ENCODE measurements at regions not wholly inside any gene's neighbourhood (a gene's known extent, or its start where the extent isn't known, plus 50 kb on each side); places are given as distances from the start of the nearest gene placed in this dataset.

DNA sequence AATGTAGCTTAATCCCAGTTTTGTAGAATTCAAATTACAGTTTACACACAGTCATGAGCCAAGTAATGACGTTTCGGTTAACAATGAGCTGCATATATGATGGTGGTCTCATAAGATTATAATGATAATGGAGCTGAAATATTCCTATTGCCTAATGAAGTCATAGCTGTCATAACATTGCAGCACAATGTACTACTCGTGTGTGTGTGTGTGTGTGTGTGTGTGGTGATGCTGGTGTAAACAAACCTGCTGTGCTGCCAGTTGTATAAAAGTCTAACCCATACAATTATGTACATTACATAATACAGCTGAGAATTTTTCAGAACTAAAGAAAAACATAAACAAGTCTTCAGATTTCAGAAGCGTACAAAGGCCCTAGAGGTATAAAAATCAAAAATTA lies 66.7 kb upstream of the ARID1B start:
- H3K36me3 ChIP-seq (ENCODE audit: control insufficient read depth in 3 of 3, insufficient read depth in 2 of 3, low read depth in 1 of 3, low read length in 3 of 3): no peaks in the 10 kb centered on the region
- no peak overlapping the region for H3K27ac ChIP-seq (ENCODE audit: low read depth in 1 of 3, low read length in 2 of 3)
- no peak for FAIRE-seq
- no peak overlapping the region for H3K4me3 ChIP-seq (ENCODE audit: low read depth in 1 of 3, low read length in 3 of 3)
- no peak for DNase-seq
- no peaks in the 10 kb centered on the region for H3K9me3 ChIP-seq (ENCODE audit: control insufficient read depth in 2 of 2, insufficient read depth in 1 of 2, low read depth in 1 of 2, low read length in 1 of 2)
- WGBS, 3 donors: 78 to 88% (median 80%) methylated on average over 4 of the region's 4 CpGs
- no peaks in the 10 kb centered on the region for H3K27me3 ChIP-seq (ENCODE audit: control insufficient read depth in 3 of 3, insufficient read depth in 3 of 3, low read length in 3 of 3)
- H3K4me1 ChIP-seq (ENCODE audit: control insufficient read depth in 3 of 3, insufficient read depth in 2 of 3, low read depth in 1 of 3, low read length in 2 of 3): peaks cover 0 to 2% (median 0%) of the 10 kb centered on the region in 3 donors

DNA sequence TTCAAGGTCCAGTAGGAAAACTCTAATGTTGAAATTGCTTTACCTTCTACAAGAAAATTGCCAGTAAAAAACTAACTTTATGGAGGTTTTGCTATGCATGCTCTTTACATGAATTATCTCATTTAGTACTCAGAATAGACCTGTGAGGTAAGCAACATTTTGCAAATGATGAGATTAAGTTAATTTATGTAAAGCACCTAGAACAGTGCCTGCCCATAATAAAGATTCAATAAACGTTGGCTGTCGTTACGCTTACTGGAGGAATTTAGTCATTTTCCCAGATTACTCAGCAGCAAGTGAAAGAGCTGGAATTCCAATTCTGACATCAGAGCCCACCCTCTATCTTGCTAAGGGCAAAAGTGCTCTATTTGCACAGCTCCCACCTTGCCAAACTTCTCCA lies 69.4 kb upstream of the ARID1B start:
- Histone ChIP-seq H3K4me1 (ENCODE audit: control insufficient read depth in 3 of 3, insufficient read depth in 2 of 3, low read depth in 1 of 3, low read length in 2 of 3) (no peaks in the 10 kb centered on the region), H3K9me3 (ENCODE audit: control insufficient read depth in 2 of 2, insufficient read depth in 1 of 2, low read depth in 1 of 2, low read length in 1 of 2) (no peaks in the 10 kb centered on the region), H3K27me3 (ENCODE audit: control insufficient read depth in 3 of 3, insufficient read depth in 3 of 3, low read length in 3 of 3) (no peaks in the 10 kb centered on the region), H3K27ac (ENCODE audit: low read depth in 1 of 3, low read length in 2 of 3) (no peak overlapping the region), H3K4me3 (ENCODE audit: low read depth in 1 of 3, low read length in 3 of 3) (no peak overlapping the region), H3K36me3 (ENCODE audit: control insufficient read depth in 3 of 3, insufficient read depth in 2 of 3, low read depth in 1 of 3, low read length in 3 of 3) (no peaks in the 10 kb centered on the region)
- FAIRE-seq (no peak), DNase-seq (no peak)
- WGBS, 3 donors: 80 to 87% (median 83%) methylated on average over 3 of the region's 3 CpGs

GRCh38 chr6:156703719-156704118 lies 73.5 kb upstream of the ARID1B start:
- H3K36me3 ChIP-seq (ENCODE audit: control insufficient read depth in 3 of 3, insufficient read depth in 2 of 3, low read depth in 1 of 3, low read length in 3 of 3): no peaks in the 10 kb centered on the region
- DNase-seq (no peak), FAIRE-seq (no peak)
- no peak overlapping the region for H3K4me3 ChIP-seq (ENCODE audit: low read depth in 1 of 3, low read length in 3 of 3)
- H3K27me3 ChIP-seq (ENCODE audit: control insufficient read depth in 3 of 3, insufficient read depth in 3 of 3, low read length in 3 of 3): no peaks in the 10 kb centered on the region
- H3K4me1 ChIP-seq (ENCODE audit: control insufficient read depth in 3 of 3, insufficient read depth in 2 of 3, low read depth in 1 of 3, low read length in 2 of 3): no peaks in the 10 kb centered on the region
- no peaks in the 10 kb centered on the region for H3K9me3 ChIP-seq (ENCODE audit: control insufficient read depth in 2 of 2, insufficient read depth in 1 of 2, low read depth in 1 of 2, low read length in 1 of 2)
- 67 to 73% (median 72%) methylated on average over 6 of the region's 6 CpGs for WGBS, 3 donors
- no peak overlapping the region for H3K27ac ChIP-seq (ENCODE audit: low read depth in 1 of 3, low read length in 2 of 3)

DNA sequence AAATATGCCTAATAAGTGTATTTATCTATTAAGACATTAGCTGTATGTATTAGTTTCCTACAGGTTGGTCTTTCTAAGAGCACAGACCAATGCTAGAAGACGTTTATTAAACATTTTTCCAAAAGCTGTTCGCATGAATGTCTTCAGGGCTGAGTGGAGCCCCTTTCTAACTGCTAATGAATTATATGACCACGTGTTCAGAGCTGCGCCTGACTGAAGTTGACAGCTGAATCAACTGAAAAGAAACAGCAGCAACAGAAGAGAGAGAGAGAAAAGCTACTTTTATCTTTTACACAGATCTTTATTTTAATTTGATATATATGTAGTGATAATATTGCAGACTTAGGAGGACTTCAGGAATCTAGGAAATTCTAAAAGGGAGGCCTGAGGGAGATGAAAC lies 75.2 kb upstream of the ARID1B start:
- FAIRE-seq (no peak), DNase-seq (no peak)
- Histone ChIP-seq H3K4me1 (ENCODE audit: control insufficient read depth in 3 of 3, insufficient read depth in 2 of 3, low read depth in 1 of 3, low read length in 2 of 3) (no peaks in the 10 kb centered on the region), H3K4me3 (ENCODE audit: low read depth in 1 of 3, low read length in 3 of 3) (no peak overlapping the region), H3K27ac (ENCODE audit: low read depth in 1 of 3, low read length in 2 of 3) (no peak overlapping the region), H3K27me3 (ENCODE audit: control insufficient read depth in 3 of 3, insufficient read depth in 3 of 3, low read length in 3 of 3) (no peaks in the 10 kb centered on the region), H3K36me3 (ENCODE audit: control insufficient read depth in 3 of 3, insufficient read depth in 2 of 3, low read depth in 1 of 3, low read length in 3 of 3) (no peaks in the 10 kb centered on the region), H3K9me3 (ENCODE audit: control insufficient read depth in 2 of 2, insufficient read depth in 1 of 2, low read depth in 1 of 2, low read length in 1 of 2) (no peaks in the 10 kb centered on the region)
- WGBS, 3 donors: 75 to 83% (median 76%) methylated on average over 4 of the region's 4 CpGs

DNA sequence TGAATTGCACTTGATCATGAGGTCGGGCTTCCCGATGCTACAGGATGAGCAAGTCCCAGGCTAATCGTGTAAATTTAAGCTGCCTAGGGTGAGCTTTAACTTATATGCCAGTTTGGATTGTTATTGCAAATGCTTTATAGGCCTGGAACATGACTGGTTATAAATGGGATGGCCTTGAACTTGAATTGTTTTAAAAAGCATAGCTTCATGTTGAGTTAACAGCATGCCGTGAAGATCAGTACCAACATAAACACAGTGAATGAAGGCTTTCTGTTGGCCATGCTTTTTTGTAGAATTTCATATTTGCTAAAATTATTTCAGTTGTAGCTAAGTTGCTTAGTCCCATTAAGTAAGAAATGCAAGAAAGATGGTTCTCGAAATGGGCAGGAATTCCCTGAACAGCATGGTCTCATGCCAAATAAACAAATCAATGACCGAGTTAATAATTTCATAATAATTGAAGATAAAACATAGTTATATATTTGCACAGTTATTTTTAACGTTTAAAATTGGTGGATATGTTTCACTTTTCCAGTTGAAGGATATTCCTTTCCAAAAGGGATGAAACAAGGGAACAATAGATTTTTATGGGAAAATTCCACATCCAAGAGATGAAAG lies 76.6 kb upstream of the ARID1B start:
- Histone ChIP-seq H3K4me3 (ENCODE audit: low read depth in 1 of 3, low read length in 3 of 3) (no peak overlapping the region), H3K4me1 (ENCODE audit: control insufficient read depth in 3 of 3, insufficient read depth in 2 of 3, low read depth in 1 of 3, low read length in 2 of 3) (no peaks in the 10 kb centered on the region), H3K9me3 (ENCODE audit: control insufficient read depth in 2 of 2, insufficient read depth in 1 of 2, low read depth in 1 of 2, low read length in 1 of 2) (no peaks in the 10 kb centered on the region), H3K27me3 (ENCODE audit: control insufficient read depth in 3 of 3, insufficient read depth in 3 of 3, low read length in 3 of 3) (no peaks in the 10 kb centered on the region), H3K36me3 (ENCODE audit: control insufficient read depth in 3 of 3, insufficient read depth in 2 of 3, low read depth in 1 of 3, low read length in 3 of 3) (no peaks in the 10 kb centered on the region), H3K27ac (ENCODE audit: low read depth in 1 of 3, low read length in 2 of 3) (no peak overlapping the region)
- no peak for FAIRE-seq
- no peak for DNase-seq
- 73 to 85% (median 74%) methylated on average over 7 of the region's 7 CpGs for WGBS, 3 donors

DNA sequence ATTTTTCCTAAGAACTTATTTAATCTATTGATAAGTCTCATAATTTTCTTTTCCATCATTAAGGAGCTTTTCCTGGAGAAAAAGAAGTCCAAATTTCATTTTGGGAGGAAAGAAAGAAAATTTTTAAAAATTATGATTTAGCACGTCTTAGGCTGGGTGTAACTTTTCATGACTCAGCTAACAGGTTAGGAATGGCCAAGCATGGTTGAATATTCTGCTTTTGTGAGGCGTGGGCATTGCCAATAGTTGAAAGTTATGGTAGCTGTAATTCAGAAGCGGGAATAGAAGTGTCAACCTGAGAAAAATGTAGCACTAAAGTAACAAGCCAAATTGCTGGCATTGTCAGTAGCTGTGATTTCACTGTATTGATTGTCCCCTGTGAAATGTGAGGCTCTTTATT lies 77.2 kb upstream of the ARID1B start:
- no peak for FAIRE-seq
- WGBS, 3 donors: 92 to 96% (median 96%) methylated on average over 3 of the region's 3 CpGs
- no peak for DNase-seq
- no peak overlapping the region for H3K4me3 ChIP-seq (ENCODE audit: low read depth in 1 of 3, low read length in 3 of 3)
- H3K27ac ChIP-seq (ENCODE audit: low read depth in 1 of 3, low read length in 2 of 3): no peak overlapping the region
- H3K9me3 ChIP-seq (ENCODE audit: control insufficient read depth in 2 of 2, insufficient read depth in 1 of 2, low read depth in 1 of 2, low read length in 1 of 2): no peaks in the 10 kb centered on the region
- no peaks in the 10 kb centered on the region for H3K27me3 ChIP-seq (ENCODE audit: control insufficient read depth in 3 of 3, insufficient read depth in 3 of 3, low read length in 3 of 3)
- H3K36me3 ChIP-seq (ENCODE audit: control insufficient read depth in 3 of 3, insufficient read depth in 2 of 3, low read depth in 1 of 3, low read length in 3 of 3): no peaks in the 10 kb centered on the region
- no peaks in the 10 kb centered on the region for H3K4me1 ChIP-seq (ENCODE audit: control insufficient read depth in 3 of 3, insufficient read depth in 2 of 3, low read depth in 1 of 3, low read length in 2 of 3)

DNA sequence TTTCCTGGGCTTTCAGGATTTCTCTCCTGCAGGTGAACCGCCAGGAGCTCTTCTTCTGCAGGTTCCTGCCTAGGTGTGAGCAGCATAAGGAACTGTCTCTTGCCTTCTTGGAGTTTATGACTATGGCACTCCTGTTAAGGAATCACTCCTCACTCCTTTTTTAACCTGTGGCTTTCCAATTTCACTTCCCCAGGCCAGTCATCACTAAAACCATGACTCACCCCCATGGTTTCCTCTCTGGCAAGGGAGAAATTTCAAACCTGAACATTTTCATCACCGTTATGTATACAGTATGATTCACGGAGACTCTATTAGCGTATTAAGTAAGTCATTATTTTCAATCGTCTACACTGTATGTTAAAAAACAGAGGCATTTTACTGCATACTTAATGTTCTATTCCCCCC lies 78.2 kb upstream of the ARID1B start:
- 78 to 86% (median 80%) methylated on average over 5 of the region's 5 CpGs for WGBS, 3 donors
- H3K9me3 ChIP-seq (ENCODE audit: control insufficient read depth in 2 of 2, insufficient read depth in 1 of 2, low read depth in 1 of 2, low read length in 1 of 2): no peaks in the 10 kb centered on the region
- no peak overlapping the region for H3K27ac ChIP-seq (ENCODE audit: low read depth in 1 of 3, low read length in 2 of 3)
- no peak overlapping the region for H3K4me3 ChIP-seq (ENCODE audit: low read depth in 1 of 3, low read length in 3 of 3)
- H3K4me1 ChIP-seq (ENCODE audit: control insufficient read depth in 3 of 3, insufficient read depth in 2 of 3, low read depth in 1 of 3, low read length in 2 of 3): no peaks in the 10 kb centered on the region
- H3K27me3 ChIP-seq (ENCODE audit: control insufficient read depth in 3 of 3, insufficient read depth in 3 of 3, low read length in 3 of 3): no peaks in the 10 kb centered on the region
- no peak for DNase-seq
- FAIRE-seq: no peak
- no peaks in the 10 kb centered on the region for H3K36me3 ChIP-seq (ENCODE audit: control insufficient read depth in 3 of 3, insufficient read depth in 2 of 3, low read depth in 1 of 3, low read length in 3 of 3)

DNA sequence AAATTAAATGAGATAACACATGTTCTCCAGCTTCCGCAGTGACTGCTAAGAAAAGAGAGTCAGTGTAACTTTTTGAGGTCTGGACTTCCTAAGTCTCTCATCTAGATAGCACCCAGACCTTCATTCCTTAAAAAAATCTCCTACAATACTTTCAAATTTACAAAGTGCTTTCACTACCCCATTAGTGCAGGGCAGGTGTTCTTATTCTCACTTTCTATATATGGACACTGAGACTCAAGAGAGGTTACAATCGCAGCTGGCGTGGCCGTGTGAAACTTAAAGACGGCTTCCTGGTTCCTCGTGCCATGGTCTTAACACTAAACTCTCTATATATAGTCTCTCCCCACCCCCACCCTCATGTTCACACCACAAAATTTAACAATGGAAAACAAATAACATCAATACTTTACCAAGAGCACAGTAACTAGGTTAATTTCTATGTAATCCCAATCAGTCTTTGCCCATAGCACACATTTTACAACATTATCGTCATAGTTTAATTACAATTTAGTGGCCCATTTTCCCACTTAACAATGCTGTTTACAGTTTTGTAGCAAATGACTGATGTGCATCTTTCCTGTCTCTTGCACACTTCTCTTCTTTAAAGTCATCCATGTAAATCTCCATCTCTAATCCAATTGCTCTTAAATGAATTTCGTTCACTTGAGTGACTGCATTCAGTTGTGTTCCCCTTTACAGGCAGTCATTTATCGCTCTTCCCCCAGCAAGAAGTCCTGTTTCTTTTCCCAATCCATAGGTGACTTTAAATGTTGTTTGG lies 78.8 kb upstream of the ARID1B start:
- 58 to 66% (median 62%) methylated on average over 9 of the region's 9 CpGs for WGBS, 3 donors
- DNase-seq (no peak), FAIRE-seq (no peak)
- Histone ChIP-seq H3K4me1 (ENCODE audit: control insufficient read depth in 3 of 3, insufficient read depth in 2 of 3, low read depth in 1 of 3, low read length in 2 of 3) (no peaks in the 10 kb centered on the region), H3K27me3 (ENCODE audit: control insufficient read depth in 3 of 3, insufficient read depth in 3 of 3, low read length in 3 of 3) (no peaks in the 10 kb centered on the region), H3K27ac (ENCODE audit: low read depth in 1 of 3, low read length in 2 of 3) (no peak overlapping the region), H3K4me3 (ENCODE audit: low read depth in 1 of 3, low read length in 3 of 3) (no peak overlapping the region), H3K9me3 (ENCODE audit: control insufficient read depth in 2 of 2, insufficient read depth in 1 of 2, low read depth in 1 of 2, low read length in 1 of 2) (no peaks in the 10 kb centered on the region), H3K36me3 (ENCODE audit: control insufficient read depth in 3 of 3, insufficient read depth in 2 of 3, low read depth in 1 of 3, low read length in 3 of 3) (no peaks in the 10 kb centered on the region)
